Esophagus squamous epithelium (tissue), 5 donors: ENCODE measurements at regions not wholly inside any gene's neighbourhood (a gene's known extent, or its start where the extent isn't known, plus 50 kb on each side); places are given as distances from the start of the nearest gene placed in this dataset.

Source experiments
- DNase-seq: peaks from one replicate; lab custom pipeline; 2025; lab: John Stamatoyannopoulos, UW
- H3K27ac ChIP-seq, 4 donors: fragments of 200-600 bp; sonication (generic); one replicate each; pipeline ENCODE4 v1.5.1; 2016 to 2019; ENCODE audit warnings: mild to moderate bottlenecking in 1 of 4
- H3K27me3 ChIP-seq, 4 donors: fragments of 200-600 bp; sonication (generic); 1 replicate in 3 of 4; 2 replicates in 1 of 4; pipeline versions ENCODE4 v1.5.1 to v1.6.0; 2017 to 2021; ENCODE audit warnings: antibody characterized with exemption in 1 of 4
- H3K36me3 ChIP-seq, 3 donors: fragments of 200-600 bp; sonication (generic); one replicate each; pipeline ENCODE4 v1.5.1; 2016 to 2019
- H3K4me1 ChIP-seq, 3 donors: fragments of 200-600 bp; sonication (generic); one replicate each; pipeline ENCODE4 v1.5.1; 2017 to 2019
- H3K4me3 ChIP-seq, 4 donors: fragments of 200-600 bp; sonication (generic); 1 replicate in 3 of 4; 2 replicates in 1 of 4; pipeline ENCODE4 v1.5.1; 2016 to 2019; ENCODE audit warnings: mild to moderate bottlenecking in 2 of 4, moderate library complexity in 1 of 4
- H3K9me3 ChIP-seq, 3 donors: fragments of 200-600 bp; sonication (generic); one replicate each; pipeline ENCODE4 v1.5.1; 2016 to 2019
- POLR2A ChIP-seq, 4 donors: fragments of 450-650 bp; IDR thresholded peaks; one replicate each; pipeline ENCODE4 v1.6.1; 2017; ENCODE audit warnings: antibody characterized with exemption in 4 of 4, mild to moderate bottlenecking in 4 of 4, moderate library complexity in 3 of 4
- WGBS, 2 donors: methylation state at CpG; one replicate each; pipeline ENCODE4 v1.1.5; 2018; 5-methylcytosine and 5-hydroxymethylcytosine counted together
- intact Hi-C: fragments of 100-400 bp; cut with DNase I; formaldehyde crosslinking; loops from one replicate; pipeline ENCODE4 v1.15.0; 2022
- TF ChIP-seq, protein P1 (sequence below), 6 experiments: fragments of 450-650 bp in 4 of 6; fragments of 200-600 bp in 2 of 6; sonication (generic) in 2 of 6; IDR thresholded peaks; one replicate each; pipeline ENCODE4 v1.5.1; 2016 to 2019; ENCODE audit warnings: antibody characterized with exemption in 6 of 6, mild to moderate bottlenecking in 4 of 6, moderate library complexity in 4 of 6
- donor health status: DM: yes; HTN: yes; CAD: no.

- TF ChIP-seq POLR2A (IDR thresholded peaks at IDR 0.05), result no peak
- TF ChIP-seq, protein P1, sequence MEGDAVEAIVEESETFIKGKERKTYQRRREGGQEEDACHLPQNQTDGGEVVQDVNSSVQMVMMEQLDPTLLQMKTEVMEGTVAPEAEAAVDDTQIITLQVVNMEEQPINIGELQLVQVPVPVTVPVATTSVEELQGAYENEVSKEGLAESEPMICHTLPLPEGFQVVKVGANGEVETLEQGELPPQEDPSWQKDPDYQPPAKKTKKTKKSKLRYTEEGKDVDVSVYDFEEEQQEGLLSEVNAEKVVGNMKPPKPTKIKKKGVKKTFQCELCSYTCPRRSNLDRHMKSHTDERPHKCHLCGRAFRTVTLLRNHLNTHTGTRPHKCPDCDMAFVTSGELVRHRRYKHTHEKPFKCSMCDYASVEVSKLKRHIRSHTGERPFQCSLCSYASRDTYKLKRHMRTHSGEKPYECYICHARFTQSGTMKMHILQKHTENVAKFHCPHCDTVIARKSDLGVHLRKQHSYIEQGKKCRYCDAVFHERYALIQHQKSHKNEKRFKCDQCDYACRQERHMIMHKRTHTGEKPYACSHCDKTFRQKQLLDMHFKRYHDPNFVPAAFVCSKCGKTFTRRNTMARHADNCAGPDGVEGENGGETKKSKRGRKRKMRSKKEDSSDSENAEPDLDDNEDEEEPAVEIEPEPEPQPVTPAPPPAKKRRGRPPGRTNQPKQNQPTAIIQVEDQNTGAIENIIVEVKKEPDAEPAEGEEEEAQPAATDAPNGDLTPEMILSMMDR (IDR thresholded peaks at IDR 0.05), result no peak
- Histone ChIP-seq H3K27me3 (no peaks in the 10 kb centered on the region), H3K9me3 (no peaks in the 10 kb centered on the region), H3K27ac (no peak overlapping the region), H3K4me3 (no peak overlapping the region), H3K4me1 (no peaks in the 10 kb centered on the region), H3K36me3 (no peaks in the 10 kb centered on the region)
- intact Hi-C loops, result no loop called here
- no peak for DNase-seq
- WGBS, 2 donors, result 43 to 71% methylated on average over 1 of the region's 1 CpG
These were observed 73.4 kb upstream of the FREM1 start for GRCh38 chr9:14983599-14983998.

DNA sequence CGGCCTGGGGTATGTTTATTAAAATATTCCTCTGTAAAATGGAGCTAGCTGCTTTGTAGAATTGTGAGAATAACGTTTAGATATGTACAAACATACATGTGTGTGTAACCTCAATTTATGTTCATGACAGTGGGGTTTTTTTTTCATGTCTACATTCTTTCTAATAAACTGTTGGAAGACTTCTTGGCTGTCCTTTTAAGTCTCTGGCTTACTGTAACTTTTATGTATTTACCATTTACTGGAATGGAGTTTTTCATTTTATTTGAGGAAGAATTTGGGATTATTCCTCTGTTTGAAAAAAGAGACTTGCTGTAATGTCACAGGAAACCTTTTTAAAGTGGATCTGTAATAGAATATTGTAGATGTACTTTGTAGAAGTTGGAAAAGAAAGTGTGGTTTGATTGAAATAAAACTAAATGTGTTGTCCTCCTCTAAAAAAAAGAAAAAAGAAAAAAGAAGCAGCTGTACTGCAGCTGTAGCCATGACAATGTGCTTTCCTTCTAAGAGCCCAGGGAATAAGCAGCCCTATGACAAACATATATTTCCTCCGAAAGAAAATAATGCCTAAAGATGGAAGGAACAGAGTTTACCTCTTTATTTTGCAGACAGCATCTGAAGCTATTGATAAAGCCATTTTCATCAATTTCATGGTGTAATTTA, 71.2 kb upstream of the FREM1 start:
- no peak overlapping the region for H3K27ac ChIP-seq
- 43 to 46% methylated on average over 3 of the region's 3 CpGs for WGBS, 2 donors
- intact Hi-C loops, result no loop called here
- no peaks in the 10 kb centered on the region for H3K4me1 ChIP-seq
- no peak overlapping the region for H3K4me3 ChIP-seq
- H3K9me3 ChIP-seq, result no peaks in the 10 kb centered on the region
- no peak for DNase-seq
- H3K27me3 ChIP-seq, result no peaks in the 10 kb centered on the region
- TF ChIP-seq, protein P1 (IDR thresholded peaks at IDR 0.05), result no peak
- TF ChIP-seq POLR2A (IDR thresholded peaks at IDR 0.05), result no peak
- H3K36me3 ChIP-seq, result no peaks in the 10 kb centered on the region

DNA sequence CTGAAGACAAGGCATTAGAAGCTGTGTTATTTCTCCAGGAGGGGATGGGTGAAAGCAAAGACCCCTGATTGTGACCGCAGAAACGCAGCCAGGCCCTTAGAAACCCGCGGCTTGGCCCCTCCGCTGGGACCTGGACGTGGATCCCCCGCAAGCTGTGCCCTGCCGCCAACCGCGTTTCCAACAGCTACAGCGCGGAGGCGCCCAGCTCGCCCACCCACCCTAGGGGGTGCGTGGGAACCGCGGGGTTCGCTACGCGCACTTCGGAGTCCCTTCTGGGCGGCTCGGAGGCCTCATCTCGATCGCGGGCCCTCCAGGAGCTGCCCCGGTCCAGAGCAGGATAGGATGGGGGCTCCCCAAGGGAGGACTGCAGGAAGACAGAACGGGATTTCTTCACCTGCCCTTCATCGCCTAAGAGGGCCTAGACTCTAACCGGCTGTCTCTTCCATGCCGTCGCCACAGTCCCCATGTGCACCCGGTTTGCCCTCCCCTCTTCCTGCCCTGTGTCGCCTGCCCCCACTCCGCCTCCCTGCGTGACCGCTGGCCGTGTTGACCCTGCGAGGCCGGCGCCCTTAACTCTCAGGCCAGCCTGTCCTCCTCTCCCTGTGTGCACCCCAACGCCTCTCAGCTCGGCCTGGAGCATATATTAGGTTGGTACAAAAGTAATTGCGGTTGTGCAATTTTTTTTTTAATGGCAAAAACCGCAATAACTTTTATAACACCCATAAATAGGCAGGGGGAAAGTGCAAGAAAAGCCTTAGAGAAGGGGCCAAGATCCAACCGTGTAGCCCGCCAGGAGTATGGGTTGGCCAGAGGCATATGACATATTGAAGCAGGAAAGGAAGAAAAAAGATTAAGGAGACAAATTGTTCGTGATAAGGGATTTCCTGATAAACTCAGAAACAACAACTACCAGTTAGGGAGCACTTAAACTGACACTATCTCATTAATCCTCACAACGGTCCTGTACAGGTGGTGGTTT, 68.1 kb upstream of the FREM1 start:
- TF ChIP-seq, protein P1 (IDR thresholded peaks at IDR 0.05), result no peak
- TF ChIP-seq POLR2A (IDR thresholded peaks at IDR 0.05), result no peak
- Histone ChIP-seq H3K4me3 (no peak overlapping the region), H3K27me3 (no peaks in the 10 kb centered on the region), H3K9me3 (no peaks in the 10 kb centered on the region), H3K4me1 (no peaks in the 10 kb centered on the region), H3K36me3 (no peaks in the 10 kb centered on the region), H3K27ac (no peak overlapping the region)
- 73 to 88% methylated on average over 22 to 26 of the region's 49 CpGs for WGBS, 2 donors
- DNase-seq, result no peak
- intact Hi-C loops, result no loop called here

GRCh38 chr9:14967450-14968321, 57.5 kb upstream of the FREM1 start:
- intact Hi-C loops, result no loop called here
- no peak for DNase-seq
- TF ChIP-seq, protein P1 (IDR thresholded peaks at IDR 0.05), result no peak
- no peak for TF ChIP-seq POLR2A (IDR thresholded peaks at IDR 0.05)
- WGBS, 2 donors, result 61 to 63% methylated on average over 8 of the region's 8 CpGs
- Histone ChIP-seq H3K27me3 (no peaks in the 10 kb centered on the region), H3K36me3 (no peaks in the 10 kb centered on the region), H3K4me3 (no peak overlapping the region), H3K27ac (no peak overlapping the region), H3K4me1 (no peaks in the 10 kb centered on the region), H3K9me3 (no peaks in the 10 kb centered on the region)
